Fibroblast of villous mesenchyme (primary cell): ENCODE measurements at regions not wholly inside any gene's neighbourhood (a gene's known extent, or its start where the extent isn't known, plus 50 kb on each side); places are given as distances from the start of the nearest gene placed in this dataset.

ENCODE experiments used
- DNase-seq: peaks from one replicate; pipeline ENCODE4 v3.0.0-alpha.2; 2010; ENCODE audit warnings: low read depth
- H3K4me3 ChIP-seq: 2 replicates; pipeline ENCODE4 v1.5.1; 2011; ENCODE audit warnings: low read depth, mild to moderate bottlenecking, low read length
- TF ChIP-seq, protein P1 (sequence below): IDR thresholded peaks from 2 replicates; pipeline ENCODE4 v1.5.1; 2012; ENCODE audit warnings: low read depth, mild to moderate bottlenecking, low read length; ENCODE audit not compliant: insufficient read depth

DNA sequence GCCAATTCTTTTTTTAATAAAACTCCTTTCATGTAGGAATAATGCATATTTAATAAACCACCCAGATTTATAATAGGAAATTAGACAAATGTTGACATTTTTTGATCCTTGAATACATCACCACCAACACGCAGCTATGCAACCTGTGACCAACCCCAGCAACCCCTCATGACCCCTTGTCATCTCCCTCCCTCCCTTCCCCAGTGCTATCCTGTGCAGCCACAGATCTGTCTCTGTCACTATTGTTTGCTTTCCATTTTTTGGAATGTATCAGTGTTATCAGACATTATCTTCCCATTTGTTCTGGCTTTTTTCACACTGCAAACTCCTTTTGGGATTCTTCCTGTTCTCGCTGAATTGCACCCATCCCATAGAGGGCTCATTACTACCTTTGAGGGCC is 114.1 kb downstream of the VPREB1 start:
- no peak for DNase-seq
- H3K4me3 ChIP-seq: no peak overlapping the region
- TF ChIP-seq, protein P1, sequence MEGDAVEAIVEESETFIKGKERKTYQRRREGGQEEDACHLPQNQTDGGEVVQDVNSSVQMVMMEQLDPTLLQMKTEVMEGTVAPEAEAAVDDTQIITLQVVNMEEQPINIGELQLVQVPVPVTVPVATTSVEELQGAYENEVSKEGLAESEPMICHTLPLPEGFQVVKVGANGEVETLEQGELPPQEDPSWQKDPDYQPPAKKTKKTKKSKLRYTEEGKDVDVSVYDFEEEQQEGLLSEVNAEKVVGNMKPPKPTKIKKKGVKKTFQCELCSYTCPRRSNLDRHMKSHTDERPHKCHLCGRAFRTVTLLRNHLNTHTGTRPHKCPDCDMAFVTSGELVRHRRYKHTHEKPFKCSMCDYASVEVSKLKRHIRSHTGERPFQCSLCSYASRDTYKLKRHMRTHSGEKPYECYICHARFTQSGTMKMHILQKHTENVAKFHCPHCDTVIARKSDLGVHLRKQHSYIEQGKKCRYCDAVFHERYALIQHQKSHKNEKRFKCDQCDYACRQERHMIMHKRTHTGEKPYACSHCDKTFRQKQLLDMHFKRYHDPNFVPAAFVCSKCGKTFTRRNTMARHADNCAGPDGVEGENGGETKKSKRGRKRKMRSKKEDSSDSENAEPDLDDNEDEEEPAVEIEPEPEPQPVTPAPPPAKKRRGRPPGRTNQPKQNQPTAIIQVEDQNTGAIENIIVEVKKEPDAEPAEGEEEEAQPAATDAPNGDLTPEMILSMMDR: no peak

DNA sequence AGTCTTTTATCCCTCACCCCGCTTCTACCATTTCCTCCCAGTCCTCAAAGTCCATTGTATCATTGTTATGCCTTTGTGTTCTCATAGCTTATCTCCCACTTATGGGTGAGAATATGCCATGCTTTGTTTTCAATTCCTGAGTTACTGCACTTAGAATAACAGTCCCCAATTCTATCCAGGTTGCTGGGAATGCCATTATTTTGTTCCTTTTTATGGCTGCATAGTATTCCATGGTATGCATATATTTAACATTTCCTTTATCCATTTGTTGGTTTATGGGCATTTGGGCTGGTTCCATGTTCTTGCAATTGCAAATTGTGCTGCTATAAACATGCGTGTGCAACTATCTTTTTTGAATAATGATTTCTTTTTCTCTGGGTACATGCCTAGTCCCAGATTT is 114.9 kb downstream of the VPREB1 start:
- DNase-seq: no peak
- TF ChIP-seq, protein P1: no peak
- no peak overlapping the region for H3K4me3 ChIP-seq

DNA sequence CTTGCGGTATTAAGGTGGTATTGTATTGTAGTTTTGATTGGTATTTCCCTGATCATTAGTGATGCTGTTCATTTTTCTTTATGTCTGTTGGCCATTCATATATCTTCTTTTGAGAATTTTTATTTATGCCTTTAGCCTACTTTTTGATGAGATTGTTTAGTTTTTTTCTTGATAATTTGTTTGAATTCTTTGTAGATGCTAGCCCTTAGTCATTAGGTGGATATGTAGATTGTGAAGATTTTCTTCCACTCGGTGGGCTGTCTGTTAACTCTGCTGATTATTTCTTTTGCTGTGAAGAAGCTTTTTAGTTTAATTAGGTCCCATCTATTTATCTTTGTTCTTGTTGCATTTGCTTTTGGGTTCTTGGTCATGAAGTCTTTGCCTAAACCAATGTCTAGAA is 115.4 kb downstream of the VPREB1 start:
- H3K4me3 ChIP-seq: no peak overlapping the region
- TF ChIP-seq, protein P1: no peak
- no peak for DNase-seq

DNA sequence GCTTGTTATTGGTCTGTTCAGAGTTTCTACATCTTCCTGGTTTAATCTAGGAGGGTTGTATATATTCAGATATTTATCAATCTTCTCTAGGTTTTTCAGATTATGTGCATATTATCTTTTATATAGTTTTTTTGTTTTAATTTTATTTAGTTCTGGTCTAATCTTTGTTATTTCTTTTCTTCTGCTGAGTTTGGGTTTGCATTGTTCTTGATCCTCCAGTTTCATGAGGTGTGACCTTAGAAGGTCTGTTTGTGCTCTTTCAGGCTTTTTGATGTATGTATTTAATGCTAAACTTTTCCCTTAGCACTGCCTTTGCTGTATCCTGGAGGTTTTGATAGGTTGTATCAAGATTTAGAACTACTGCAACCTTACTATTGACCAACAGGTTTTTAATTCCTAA is 117.7 kb downstream of the VPREB1 start:
- no peak overlapping the region for H3K4me3 ChIP-seq
- TF ChIP-seq, protein P1: no peak
- DNase-seq: no peak

DNA sequence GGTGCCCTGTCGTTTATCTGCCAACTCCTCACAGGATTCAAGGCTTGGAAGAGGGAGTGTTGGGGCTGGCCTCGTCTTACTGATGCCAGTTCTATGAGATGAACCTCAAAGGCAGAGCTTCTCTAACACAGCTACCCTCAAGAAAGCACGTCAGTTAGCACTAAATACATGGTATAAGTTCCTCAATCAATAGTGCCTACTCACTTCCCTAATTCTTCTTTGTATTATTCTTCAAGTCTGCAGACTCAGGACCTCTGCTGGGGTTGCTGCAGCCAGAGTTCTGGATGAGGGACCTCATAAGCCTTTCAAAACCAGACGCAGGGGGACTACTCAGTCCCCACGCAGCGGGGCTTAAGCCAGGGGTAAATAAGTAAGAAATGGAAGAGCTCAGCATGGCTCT is 118.3 kb downstream of the VPREB1 start:
- TF ChIP-seq, protein P1: no peak
- no peak for DNase-seq
- no peak overlapping the region for H3K4me3 ChIP-seq

DNA sequence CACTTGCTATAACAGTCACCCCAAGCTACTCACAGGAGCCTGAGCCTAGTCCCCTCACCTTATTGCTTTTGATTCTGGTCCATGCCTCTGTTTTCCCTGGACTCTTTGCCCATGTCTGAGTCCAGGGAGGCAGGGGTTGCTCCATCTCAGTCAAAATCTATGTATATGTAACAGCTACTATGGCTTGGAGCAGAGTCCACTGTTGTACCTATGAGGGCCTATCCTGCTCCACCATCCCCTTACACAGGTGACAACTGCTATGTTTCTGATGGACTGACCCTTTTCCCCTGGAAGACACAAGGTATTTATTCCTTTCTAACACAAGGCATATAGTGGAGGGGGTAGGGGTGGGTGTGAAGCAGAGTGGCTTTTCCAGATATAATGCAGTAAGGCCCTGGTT is 119.6 kb downstream of the VPREB1 start:
- H3K4me3 ChIP-seq: no peak overlapping the region
- TF ChIP-seq, protein P1: no peak
- no peak for DNase-seq

DNA sequence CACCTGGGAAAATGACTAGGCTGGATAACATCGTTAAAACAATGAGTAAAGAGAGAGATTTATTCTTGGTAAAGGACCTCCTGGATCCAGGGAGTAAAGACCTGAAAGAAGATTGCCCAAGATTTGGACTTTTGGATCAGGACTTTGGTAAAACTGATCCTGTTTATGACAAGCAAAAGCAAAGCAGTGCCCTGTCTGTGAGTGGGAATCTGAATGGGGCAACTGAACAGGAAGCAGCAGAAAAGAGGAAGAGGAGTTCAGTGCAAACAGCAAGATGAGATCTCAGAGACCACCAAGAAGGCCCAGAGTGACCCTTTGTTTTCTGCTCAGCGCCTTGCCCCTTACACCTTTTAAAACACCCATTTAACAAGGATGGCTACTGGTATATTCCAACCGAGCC is 122.0 kb downstream of the VPREB1 start:
- no peak overlapping the region for H3K4me3 ChIP-seq
- TF ChIP-seq, protein P1: no peak
- no peak for DNase-seq
